Neural cell (in vitro differentiated cells): ENCODE measurements at regions not wholly inside any gene's neighbourhood (a gene's known extent, or its start where the extent isn't known, plus 50 kb on each side); places are given as distances from the start of the nearest gene placed in this dataset.
"Not testable (repeated sequence)": the region's sequence is repeated elsewhere in the genome, so short reads cannot be mapped to it uniquely, and the experiment has no call there.

Experiments
- H2AFZ ChIP-seq: fragments of 200-600, 300-800 bp; sonication (generic), shearing (Covaris generic); 2 replicates; pipeline ENCODE4 v1.6.0; 2014; ENCODE audit warnings: low read depth, mild to moderate bottlenecking, antibody characterized with exemption, low read length, moderate library complexity
- H3F3A ChIP-seq: fragments of 200-600 bp; shearing (Covaris generic); 2 replicates; pipeline ENCODE4 v1.6.1; 2016; ENCODE audit warnings: mild to moderate bottlenecking, moderate library complexity, mixed read lengths, antibody characterized with exemption, low read length; ENCODE audit not compliant: insufficient read depth, poor library complexity, severe bottlenecking
- H3K27ac ChIP-seq: fragments of 200-600, 300-800 bp; sonication (generic), shearing (Covaris generic); 2 replicates; pipeline ENCODE4 v1.5.1; 2014; ENCODE audit warnings: mild to moderate bottlenecking, low read length, moderate library complexity
- H3K27me3 ChIP-seq: fragments of 300-800, 200-600 bp; sonication (generic), shearing (Covaris generic); 2 replicates; pipeline ENCODE4 v1.6.0; 2014; ENCODE audit warnings: mild to moderate bottlenecking, low read depth, low read length, moderate library complexity; ENCODE audit not compliant: insufficient read depth
- H3K36me3 ChIP-seq: fragments of 300-800, 200-600 bp; sonication (generic), shearing (Covaris generic); 2 replicates; pipeline ENCODE4 v1.5.1; 2014; ENCODE audit warnings: mild to moderate bottlenecking, antibody characterized with exemption, low read length, moderate library complexity; ENCODE audit not compliant: insufficient read depth
- H3K4me2 ChIP-seq: fragments of 300-800, 200-600 bp; sonication (generic), shearing (Covaris generic); 2 replicates; pipeline ENCODE4 v1.6.0; 2014; ENCODE audit warnings: mild to moderate bottlenecking, low read length
- H3K4me3 ChIP-seq: fragments of 300-800, 200-600 bp; sonication (generic), shearing (Covaris generic); 2 replicates; pipeline ENCODE4 v1.5.1; 2014; ENCODE audit warnings: mild to moderate bottlenecking, low read length, moderate library complexity
- H3K79me2 ChIP-seq: fragments of 200-600 bp; shearing (Covaris generic); replicated peaks from 2 replicates; pipeline ENCODE4 v1.6.0; 2014; ENCODE audit warnings: mild to moderate bottlenecking, low read length, moderate library complexity; ENCODE audit not compliant: insufficient read depth
- H3K9ac ChIP-seq: fragments of 300-800, 200-600 bp; sonication (generic), shearing (Covaris generic); 2 replicates; pipeline ENCODE4 v1.6.1; 2016; ENCODE audit warnings: mild to moderate bottlenecking, low read length, mixed read lengths
- H3K9me2 ChIP-seq: fragments of 200-600 bp; shearing (Covaris generic); 2 replicates; pipeline ENCODE4 v1.6.1; 2016; ENCODE audit warnings: mild to moderate bottlenecking, low read length, mixed read lengths; ENCODE audit not compliant: insufficient read depth
- H3K9me3 ChIP-seq: fragments of 200-600, 300-800 bp; sonication (generic), shearing (Covaris generic); 2 replicates; pipeline ENCODE4 v1.6.1; 2016; ENCODE audit warnings: mild to moderate bottlenecking, mixed run types, low read length, moderate library complexity, mixed read lengths
- H4K20me1 ChIP-seq: fragments of 200-600 bp; shearing (Covaris generic); 2 replicates; pipeline ENCODE4 v1.6.1; 2016; ENCODE audit warnings: mild to moderate bottlenecking, mixed run types; ENCODE audit not compliant: insufficient read depth
- EP300 ChIP-seq: fragments of 450-650 bp; conservative IDR thresholded peaks from 2 replicates; pipeline ENCODE4 v1.6.1; 2014; ENCODE audit warnings: antibody characterized with exemption, mild to moderate bottlenecking, moderate library complexity; ENCODE audit not compliant: poor library complexity, severe bottlenecking
- EZH2 ChIP-seq: fragments of 200-600, 300-800 bp; shearing (Covaris generic), sonication (generic); IDR thresholded peaks from 2 replicates; pipeline ENCODE4 v1.6.1; 2014; ENCODE audit warnings: antibody characterized with exemption, low read length, borderline replicate concordance, mild to moderate bottlenecking; ENCODE audit not compliant: insufficient read depth, poor library complexity, severe bottlenecking
- MXI1 ChIP-seq: fragments of 450-650 bp; conservative IDR thresholded peaks from 2 replicates; pipeline ENCODE4 v1.6.1; 2014; ENCODE audit warnings: antibody characterized with exemption, mild to moderate bottlenecking; ENCODE audit not compliant: poor library complexity, severe bottlenecking
- POLR2AphosphoS5 ChIP-seq: IDR thresholded peaks from 2 replicates; pipeline ENCODE4 v1.6.1; 2012
- RAD21 ChIP-seq: fragments of 450-650 bp; conservative IDR thresholded peaks from 2 replicates; pipeline ENCODE4 v1.6.1; 2014; ENCODE audit warnings: antibody characterized with exemption, mild to moderate bottlenecking, moderate library complexity
- SMC3 ChIP-seq: fragments of 450-650 bp; conservative IDR thresholded peaks from 2 replicates; pipeline ENCODE4 v1.6.1; 2014; ENCODE audit warnings: antibody characterized with exemption, mild to moderate bottlenecking, moderate library complexity; ENCODE audit not compliant: poor library complexity
- TAF1 ChIP-seq: IDR thresholded peaks from 2 replicates; pipeline ENCODE4 v1.6.1; 2012; ENCODE audit warnings: low read depth
- TF ChIP-seq, protein P1 (sequence below): fragments of 450-650 bp; IDR thresholded peaks from 2 replicates; pipeline ENCODE4 v1.5.1; 2014; ENCODE audit warnings: antibody characterized with exemption, mild to moderate bottlenecking, moderate library complexity; ENCODE audit not compliant: poor library complexity, severe bottlenecking
- TF ChIP-seq, protein P2 (sequence below): IDR thresholded peaks from 2 replicates; pipeline ENCODE4 v1.6.1; 2012; ENCODE audit warnings: borderline replicate concordance

DNA sequence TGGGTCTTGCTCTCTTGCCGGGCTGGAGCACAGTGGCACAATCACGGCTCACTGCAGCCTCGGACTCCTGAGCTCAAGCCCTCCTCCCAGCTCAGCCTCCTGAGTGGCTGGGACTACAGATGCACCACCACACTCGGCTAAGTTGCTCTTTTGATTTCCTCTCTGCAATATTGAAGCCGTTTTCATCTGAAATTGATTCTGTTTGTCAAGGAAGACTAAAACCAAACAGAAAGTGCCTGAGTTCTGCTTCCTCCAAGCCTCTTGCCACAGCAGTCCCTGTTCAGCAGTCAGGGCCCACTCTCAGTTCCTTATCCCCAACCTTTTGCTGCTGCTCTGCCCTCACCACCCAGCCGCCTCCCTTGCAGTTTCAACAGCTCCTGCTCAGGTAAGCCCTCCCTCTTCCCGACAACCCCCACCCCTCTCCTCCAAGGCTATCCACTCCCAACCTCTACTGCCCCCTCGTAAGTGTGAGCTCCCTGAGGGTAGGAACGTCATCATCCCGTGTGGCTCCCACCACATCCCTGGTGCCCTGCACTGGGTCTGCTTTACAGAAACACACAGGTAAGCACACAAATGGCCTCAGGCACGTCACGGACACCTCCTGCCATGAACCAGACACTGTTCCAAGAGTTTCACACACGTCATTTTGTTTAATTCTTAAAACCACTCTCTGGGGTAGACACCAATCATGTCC is 70.7 kb upstream of the TAB2 start:
- H3K36me3 ChIP-seq, result no peaks in the 10 kb centered on the region
- H3F3A ChIP-seq, result no peaks in the 10 kb centered on the region
- H4K20me1 ChIP-seq, result no peaks in the 10 kb centered on the region
- H3K79me2 ChIP-seq, result no peaks in the 10 kb centered on the region
- H3K27ac ChIP-seq, result no peak overlapping the region
- TF ChIP-seq TAF1 (no peak), EP300 (no peak), EZH2 (no peak), MXI1 (no peak), RAD21 (no peak), SMC3 (no peak), POLR2AphosphoS5 (no peak)
- TF ChIP-seq, protein P1, sequence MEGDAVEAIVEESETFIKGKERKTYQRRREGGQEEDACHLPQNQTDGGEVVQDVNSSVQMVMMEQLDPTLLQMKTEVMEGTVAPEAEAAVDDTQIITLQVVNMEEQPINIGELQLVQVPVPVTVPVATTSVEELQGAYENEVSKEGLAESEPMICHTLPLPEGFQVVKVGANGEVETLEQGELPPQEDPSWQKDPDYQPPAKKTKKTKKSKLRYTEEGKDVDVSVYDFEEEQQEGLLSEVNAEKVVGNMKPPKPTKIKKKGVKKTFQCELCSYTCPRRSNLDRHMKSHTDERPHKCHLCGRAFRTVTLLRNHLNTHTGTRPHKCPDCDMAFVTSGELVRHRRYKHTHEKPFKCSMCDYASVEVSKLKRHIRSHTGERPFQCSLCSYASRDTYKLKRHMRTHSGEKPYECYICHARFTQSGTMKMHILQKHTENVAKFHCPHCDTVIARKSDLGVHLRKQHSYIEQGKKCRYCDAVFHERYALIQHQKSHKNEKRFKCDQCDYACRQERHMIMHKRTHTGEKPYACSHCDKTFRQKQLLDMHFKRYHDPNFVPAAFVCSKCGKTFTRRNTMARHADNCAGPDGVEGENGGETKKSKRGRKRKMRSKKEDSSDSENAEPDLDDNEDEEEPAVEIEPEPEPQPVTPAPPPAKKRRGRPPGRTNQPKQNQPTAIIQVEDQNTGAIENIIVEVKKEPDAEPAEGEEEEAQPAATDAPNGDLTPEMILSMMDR, result no peak
- TF ChIP-seq, protein P2, sequence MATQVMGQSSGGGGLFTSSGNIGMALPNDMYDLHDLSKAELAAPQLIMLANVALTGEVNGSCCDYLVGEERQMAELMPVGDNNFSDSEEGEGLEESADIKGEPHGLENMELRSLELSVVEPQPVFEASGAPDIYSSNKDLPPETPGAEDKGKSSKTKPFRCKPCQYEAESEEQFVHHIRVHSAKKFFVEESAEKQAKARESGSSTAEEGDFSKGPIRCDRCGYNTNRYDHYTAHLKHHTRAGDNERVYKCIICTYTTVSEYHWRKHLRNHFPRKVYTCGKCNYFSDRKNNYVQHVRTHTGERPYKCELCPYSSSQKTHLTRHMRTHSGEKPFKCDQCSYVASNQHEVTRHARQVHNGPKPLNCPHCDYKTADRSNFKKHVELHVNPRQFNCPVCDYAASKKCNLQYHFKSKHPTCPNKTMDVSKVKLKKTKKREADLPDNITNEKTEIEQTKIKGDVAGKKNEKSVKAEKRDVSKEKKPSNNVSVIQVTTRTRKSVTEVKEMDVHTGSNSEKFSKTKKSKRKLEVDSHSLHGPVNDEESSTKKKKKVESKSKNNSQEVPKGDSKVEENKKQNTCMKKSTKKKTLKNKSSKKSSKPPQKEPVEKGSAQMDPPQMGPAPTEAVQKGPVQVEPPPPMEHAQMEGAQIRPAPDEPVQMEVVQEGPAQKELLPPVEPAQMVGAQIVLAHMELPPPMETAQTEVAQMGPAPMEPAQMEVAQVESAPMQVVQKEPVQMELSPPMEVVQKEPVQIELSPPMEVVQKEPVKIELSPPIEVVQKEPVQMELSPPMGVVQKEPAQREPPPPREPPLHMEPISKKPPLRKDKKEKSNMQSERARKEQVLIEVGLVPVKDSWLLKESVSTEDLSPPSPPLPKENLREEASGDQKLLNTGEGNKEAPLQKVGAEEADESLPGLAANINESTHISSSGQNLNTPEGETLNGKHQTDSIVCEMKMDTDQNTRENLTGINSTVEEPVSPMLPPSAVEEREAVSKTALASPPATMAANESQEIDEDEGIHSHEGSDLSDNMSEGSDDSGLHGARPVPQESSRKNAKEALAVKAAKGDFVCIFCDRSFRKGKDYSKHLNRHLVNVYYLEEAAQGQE, result no peak
- H3K4me2 ChIP-seq, result no peak overlapping the region
- H3K27me3 ChIP-seq, result no peaks in the 10 kb centered on the region
- no peak overlapping the region for H3K4me3 ChIP-seq
- no peak overlapping the region for H2AFZ ChIP-seq
- no peaks in the 10 kb centered on the region for H3K9me2 ChIP-seq
- H3K9me3 ChIP-seq, result no peaks in the 10 kb centered on the region
- H3K9ac ChIP-seq, result no peak overlapping the region

DNA sequence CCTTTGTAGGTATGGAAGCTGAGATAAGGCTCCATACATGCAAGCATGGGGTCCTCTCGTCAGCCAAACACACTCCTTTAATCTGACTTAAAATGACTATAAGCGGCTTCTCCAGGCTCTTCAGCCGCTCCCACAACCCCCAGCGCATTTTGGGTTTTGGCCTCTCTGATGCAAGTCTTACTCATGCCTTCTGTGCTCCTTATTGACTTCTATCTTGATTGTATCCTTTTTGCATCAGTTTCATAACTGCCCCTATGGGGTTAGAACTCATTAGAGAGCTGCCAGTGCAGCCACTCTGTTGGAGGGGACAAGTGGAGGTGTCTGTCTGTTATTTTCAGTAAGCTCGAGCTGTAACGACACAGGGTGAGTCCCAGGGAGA is 70.1 kb upstream of the TAB2 start:
- no peak overlapping the region for H3K9ac ChIP-seq
- no peak overlapping the region for H3K27ac ChIP-seq
- no peaks in the 10 kb centered on the region for H3K9me3 ChIP-seq
- H4K20me1 ChIP-seq, result no peaks in the 10 kb centered on the region
- H3K4me3 ChIP-seq, result no peak overlapping the region
- H3K27me3 ChIP-seq, result no peaks in the 10 kb centered on the region
- no peaks in the 10 kb centered on the region for H3F3A ChIP-seq
- H3K79me2 ChIP-seq, result no peaks in the 10 kb centered on the region
- H3K36me3 ChIP-seq, result no peaks in the 10 kb centered on the region
- no peak overlapping the region for H2AFZ ChIP-seq
- no peak overlapping the region for H3K4me2 ChIP-seq
- no peaks in the 10 kb centered on the region for H3K9me2 ChIP-seq
- TF ChIP-seq EZH2, result no peak
- TF ChIP-seq TAF1, result no peak
- no peak for TF ChIP-seq POLR2AphosphoS5
- TF ChIP-seq, protein P2, result no peak
- no peak for TF ChIP-seq MXI1
- no peak for TF ChIP-seq RAD21
- TF ChIP-seq, protein P1, result no peak
- TF ChIP-seq SMC3, result no peak
- TF ChIP-seq EP300, result no peak

DNA sequence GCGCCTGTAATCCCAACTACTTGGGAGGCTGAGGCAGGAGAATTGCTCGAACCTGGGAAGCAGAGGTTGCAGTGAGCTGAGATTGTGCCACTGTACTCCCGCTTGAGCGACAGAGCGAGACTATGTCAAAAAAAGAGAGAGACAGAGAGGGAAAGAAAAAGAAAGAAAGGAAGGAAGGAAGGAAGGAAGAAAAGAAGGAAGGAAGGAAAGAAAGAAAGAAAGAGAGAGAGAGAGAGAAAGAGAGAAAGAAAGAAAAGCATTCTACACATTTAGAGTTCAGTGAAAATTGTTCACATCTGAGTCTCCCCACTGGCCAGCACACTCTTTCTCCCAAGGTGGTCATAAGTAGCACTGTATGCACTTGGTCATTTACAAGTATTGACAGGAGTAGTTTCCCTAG is 69.2 kb upstream of the TAB2 start:
- H3K27me3 ChIP-seq, H3K36me3 ChIP-seq, H3K9me3 ChIP-seq, H3K27ac ChIP-seq, H2AFZ ChIP-seq, H4K20me1 ChIP-seq, H3K9me2 ChIP-seq, H3K4me2 ChIP-seq, H3K79me2 ChIP-seq, H3K4me3 ChIP-seq, H3K9ac ChIP-seq, H3F3A ChIP-seq: not testable (repeated sequence)
